ENCODE measurements at regions not wholly inside any gene's neighbourhood (a gene's known extent, or its start where the extent isn't known, plus 50 kb on each side); places are given as distances from the start of the nearest gene placed in this dataset.
A peak's percentile ranks its signal among the peaks of the same experiment; 100 is the strongest.

DNA sequence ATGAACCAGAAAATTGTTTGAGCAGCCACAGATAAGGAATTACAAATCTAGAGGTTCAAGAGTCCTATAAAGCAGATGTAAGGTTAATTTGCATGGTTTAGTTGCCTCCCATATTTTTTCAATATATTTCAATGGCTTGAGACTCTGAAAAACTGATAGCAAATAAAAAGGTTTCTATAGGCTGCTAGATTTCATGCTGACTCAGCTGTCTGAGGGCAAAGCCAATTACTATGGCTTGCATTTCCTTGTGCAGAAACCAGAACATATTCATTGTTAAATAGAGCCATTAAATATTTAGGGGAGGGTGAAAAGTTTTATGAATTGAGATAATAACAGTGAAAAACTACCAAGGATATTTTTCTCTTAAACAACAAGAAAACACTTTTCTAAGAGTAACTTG lies 278.1 kb upstream of the CADM2 start:
- DNase-seq, result no peak

DNA sequence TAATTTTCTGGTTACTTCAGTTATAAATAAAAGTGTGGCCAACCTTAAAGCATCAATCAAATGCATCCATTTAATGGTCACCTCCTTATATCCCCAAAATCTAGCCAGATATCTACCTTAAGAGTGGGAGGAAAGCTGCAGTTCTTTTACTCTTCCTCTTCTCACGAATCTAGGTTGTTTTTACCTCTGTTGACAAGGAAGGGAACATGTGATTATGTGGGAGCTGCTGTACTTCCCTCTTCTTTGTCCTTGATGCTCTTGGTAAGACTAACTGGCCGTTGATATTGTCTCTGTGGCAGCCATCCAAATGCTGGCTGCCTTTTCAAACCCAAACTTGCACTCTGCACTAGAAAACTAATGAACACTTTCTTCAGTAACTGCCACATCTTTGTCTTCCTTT lies 275.3 kb upstream of the CADM2 start:
- DNase-seq, result no peak

DNA sequence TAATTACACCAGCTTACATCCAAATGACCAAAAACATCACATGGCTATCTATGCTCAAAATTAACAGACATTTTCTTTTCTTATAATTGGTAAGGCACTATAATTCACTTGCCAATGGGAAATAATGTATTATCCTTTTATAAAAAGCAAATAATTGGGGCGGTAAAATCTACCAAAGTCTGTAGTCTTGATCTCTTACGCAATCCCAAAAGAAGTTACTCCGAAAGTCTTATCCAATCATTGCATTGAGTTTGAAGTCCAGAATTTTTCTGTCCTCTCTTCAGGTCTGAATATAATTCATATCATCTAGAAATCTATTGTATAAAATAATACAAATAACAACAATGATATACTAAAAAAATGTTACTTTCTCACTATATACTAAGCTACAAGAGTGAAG lies 273.3 kb upstream of the CADM2 start:
- no peak for DNase-seq

DNA sequence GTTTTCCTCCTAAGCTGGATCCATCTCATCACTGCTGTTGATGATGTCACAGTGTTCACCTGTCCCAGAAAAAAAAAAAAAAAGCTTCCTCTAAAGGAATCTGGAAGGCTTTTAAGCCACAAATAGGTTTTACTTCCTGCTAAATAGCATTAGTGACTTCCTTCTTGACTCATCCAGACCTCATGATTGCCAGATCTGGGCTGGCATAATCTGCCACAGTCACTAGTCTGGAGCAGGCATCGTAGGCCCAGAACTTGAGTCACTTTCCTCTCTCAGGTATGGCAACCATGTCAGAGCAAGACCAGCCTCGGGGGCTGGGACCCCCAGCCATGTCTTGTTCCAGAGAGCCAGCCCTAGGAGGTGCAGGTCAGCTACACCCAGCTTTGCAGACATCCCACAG lies 266.5 kb upstream of the CADM2 start:
- DNase-seq, result peak; percentile 3 to 7

DNA sequence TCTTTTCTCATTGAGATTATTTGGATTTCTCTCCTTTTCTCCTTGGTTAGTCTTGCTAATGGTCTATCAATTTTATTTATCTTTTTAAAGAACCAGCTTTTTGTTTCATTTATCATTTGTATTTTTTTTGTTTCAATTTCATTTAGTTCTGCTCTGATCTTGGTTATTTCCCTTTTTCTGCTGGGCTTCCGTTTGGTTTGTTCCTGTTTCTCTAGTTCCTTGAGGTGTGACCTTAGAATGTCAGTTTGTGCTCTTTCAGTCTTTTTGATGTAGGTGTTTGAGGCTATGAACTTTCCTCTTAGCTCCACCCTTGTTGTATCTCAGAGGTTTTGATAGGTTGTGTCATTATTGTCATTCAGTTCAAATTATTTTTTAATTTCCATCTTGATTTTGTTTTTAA lies 248.5 kb upstream of the CADM2 start:
- DNase-seq, result peak; percentile 41 to 51

DNA sequence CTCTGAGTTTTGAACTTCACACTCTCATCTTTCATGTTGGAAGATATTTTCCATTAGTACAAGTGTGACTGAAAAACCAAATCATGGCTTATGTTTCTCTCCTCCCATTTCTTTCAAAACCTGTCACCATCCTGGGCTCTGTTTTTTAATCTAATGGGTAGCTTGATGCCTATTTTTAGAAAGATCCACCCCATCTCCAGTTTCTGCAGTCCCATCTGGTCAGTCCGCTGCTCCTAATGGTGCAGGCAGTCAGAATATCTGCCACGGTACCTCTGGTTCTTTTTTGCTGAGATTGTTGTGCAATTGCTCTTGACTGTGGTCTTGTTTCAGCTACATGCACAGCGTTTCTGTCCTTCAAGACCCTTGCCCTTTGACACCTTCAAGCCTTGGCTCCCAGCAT lies 240.9 kb upstream of the CADM2 start:
- DNase-seq, result no peak

DNA sequence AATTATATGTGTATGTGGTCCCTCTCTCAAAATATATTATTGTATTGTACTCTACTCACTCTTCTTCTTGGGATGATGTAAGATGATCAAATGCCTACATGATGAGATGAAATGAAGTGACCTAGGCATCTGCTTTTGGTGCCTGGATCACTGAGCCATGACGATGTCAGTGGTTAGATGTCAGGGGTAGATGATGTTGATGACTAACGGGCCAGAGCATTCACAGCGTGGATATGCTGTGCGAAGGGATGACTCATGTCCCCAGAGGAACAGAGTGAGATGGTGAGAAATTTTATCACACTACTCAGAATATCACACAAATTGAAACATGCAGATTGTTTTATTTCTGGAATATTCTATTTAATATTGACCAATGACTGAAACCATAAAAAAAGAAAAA lies 233.9 kb upstream of the CADM2 start:
- peak in 1 of 2 donors; percentile 5 for DNase-seq

DNA sequence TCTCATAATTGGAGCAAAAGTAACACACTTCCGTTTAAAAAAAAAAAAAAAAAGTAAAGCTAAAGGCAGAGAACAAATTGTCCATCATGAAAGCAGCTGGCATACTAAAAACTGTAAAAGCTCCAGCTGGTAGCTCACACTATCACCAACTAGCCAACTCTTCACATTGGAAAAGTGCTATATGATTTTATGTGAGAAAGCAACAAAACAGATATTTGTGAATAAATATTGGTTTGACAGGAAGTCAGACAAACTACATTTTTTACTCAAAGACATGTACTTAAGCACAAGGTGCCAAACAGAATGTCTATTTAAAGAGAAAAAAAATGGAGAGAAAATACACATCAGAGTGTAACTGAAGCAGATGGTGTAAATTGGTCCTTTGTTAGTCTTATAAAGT lies 231.2 kb upstream of the CADM2 start:
- no peak for DNase-seq

DNA sequence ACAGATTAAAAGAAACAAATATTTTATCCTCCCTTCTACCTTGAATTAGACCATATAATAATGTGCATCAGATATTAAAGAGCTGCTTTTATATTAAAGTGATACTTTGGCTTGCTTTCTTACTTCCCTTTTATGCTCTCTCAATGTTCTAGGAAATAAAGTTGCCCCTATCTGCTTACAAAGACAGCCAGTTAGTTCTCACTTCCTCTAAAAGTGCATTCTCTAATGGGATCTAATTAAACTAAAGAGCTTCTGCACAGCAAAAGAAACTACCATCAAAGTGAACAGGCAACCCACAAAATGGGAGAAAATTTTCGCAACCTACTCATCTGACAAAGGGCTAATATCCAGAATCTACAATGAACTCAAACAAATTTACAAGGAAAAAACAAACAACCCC lies 224.1 kb upstream of the CADM2 start:
- peak in 1 of 2 donors; percentile 18 for DNase-seq

DNA sequence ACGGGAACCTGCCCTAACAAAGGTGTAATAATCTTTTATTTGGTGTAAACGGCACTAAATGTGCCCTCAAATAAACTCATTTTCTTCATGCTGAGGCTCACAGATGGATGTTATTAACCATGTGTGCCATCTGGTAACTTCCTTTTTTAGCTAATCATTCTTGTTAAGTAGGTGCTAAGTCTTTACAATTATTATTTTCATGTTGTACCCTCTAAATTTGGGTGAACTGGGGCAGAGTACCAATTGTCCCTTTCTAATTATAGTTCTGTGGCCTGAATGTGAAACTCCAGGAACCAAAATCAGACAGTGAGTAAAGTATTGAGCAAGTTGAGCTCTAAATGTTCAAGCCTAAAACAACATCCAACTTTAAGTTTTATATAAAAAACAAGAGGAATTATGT lies 220.7 kb upstream of the CADM2 start:
- DNase-seq, result no peak

DNA sequence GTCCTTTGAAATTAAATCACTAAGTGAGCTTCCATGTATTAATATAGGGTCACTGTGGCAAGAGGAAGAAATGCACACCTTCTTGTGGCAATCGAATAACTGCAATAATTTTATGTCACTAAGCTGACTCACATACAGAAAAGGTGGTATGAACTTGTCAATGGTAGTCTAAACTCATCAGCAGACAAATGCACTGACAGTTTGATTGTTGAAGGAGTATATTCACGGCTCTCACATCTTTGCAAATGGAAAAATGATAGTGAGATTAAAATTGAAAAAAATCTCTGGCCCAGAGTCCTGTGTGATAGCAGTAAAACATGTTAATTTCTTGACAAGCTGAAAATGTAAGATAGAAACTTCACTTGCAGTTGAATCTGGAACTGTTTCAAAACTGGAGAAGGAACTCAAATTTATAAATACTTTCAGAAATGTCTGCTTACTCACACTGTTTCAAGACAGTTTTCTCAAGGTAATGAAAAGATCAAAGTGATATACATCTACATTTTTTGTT lies 215.8 kb upstream of the CADM2 start:
- DNase-seq, result no peak

DNA sequence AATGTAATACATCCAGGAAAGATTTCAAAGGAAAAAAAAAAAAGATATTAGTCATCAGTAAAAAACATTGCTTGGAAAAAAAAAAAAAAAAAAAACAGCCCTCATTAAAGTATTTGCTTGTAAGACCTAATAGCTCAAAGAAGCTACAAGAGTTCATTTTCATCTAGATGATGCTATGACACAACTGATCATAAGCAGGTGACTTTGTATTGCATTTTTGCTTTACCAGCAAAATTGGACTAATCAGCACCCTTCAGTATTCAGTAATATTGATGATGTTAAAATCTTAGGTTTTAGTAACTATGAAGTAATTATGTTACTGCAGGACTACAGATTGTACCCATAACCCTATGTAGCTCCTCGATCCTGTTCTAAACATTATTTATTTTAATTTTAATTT lies 214.7 kb upstream of the CADM2 start:
- no peak for DNase-seq

DNA sequence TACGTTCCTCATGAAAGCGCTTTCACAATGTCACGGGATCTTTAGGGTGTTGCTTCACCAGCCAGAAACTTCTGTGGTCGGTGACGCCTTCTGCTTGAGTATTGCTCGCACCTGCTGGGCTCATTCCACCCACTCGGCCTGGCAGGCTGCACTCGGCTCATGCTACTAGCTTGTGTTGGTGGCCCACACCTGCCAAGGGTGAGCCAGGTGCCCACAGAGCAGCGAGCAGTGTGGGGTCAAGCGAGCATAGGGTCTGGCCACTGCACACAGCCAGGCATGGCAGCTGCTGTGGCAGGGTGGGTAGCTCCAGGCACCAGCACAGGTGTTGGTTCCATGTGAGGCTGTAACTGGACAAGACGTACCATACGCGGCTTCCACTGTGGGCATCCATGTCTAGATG lies 202.9 kb upstream of the CADM2 start:
- DNase-seq, result no peak

DNA sequence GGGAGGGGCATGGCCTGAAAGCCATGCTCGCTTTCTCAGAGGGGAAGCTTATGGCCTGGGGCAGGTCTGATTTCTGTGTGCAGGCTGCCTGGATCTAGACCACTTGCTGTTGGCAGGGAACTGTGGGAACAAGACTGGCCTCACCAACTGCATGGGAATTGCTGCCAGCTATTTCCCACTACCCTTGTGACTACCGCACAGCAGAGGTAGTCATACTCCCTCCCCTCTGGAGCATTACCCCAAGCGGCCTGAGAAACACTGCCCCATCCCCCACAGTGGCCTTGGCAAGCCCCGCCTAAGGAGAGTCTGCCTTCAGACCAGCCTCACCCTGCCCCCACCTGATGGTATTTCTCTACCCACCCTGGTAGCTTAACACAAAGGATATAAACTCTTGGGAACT lies 199.4 kb upstream of the CADM2 start:
- DNase-seq, result no peak

DNA sequence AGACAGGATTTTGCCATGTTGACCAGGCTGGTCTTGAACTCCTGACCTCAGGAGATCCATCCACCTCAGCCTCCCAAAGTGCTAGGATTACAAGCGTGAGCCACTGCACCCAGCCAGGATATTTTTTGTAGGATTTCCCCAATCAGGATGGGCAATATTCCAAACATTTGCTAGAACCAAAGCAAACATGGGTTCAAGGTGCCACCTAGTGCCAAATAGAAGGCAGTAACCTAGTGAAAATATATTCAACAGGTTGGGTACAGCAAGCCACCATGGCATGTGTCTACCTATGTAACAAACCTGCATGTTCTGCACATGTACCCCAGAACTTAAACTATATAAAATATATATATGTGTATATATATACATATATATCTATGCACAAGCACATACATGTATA lies 185.9 kb upstream of the CADM2 start:
- no peak for DNase-seq

DNA sequence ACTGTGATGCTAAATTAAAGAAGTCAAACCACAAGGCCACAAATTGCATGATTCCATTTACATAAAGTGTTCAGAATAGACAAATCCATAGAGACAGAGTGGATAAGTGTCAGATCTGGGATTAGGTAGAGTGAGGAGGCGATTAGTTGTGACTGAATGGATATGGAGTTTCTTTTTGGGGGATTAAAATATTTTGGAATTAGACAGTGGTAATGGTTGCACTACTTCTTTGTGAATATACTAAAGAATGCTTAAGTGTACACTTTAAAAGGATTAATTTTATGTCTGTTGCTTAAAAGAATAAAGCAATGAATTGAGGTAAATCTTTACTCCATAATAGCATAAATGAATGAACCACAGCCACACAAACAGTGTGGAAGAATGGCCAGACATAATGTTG lies 175.5 kb upstream of the CADM2 start:
- no peak for DNase-seq

DNA sequence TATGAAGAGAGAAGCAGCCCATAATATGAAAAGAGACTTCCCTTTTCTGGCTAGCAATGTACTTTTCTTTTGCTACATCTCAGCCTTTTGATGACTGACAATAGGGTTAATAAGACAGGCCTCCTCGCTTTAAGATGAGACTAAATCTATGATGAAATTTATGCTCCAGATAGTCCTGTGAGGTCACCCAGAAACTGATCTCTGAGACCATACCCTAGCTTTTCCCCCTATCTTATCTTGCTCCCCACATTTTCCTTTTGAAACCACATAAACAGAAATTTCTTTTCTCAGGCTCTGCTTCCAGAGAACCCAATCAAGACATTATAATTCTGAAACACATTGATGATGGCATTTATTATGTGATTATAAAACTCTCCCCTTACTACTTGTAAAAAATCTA lies 168.8 kb upstream of the CADM2 start:
- no peak for DNase-seq

DNA sequence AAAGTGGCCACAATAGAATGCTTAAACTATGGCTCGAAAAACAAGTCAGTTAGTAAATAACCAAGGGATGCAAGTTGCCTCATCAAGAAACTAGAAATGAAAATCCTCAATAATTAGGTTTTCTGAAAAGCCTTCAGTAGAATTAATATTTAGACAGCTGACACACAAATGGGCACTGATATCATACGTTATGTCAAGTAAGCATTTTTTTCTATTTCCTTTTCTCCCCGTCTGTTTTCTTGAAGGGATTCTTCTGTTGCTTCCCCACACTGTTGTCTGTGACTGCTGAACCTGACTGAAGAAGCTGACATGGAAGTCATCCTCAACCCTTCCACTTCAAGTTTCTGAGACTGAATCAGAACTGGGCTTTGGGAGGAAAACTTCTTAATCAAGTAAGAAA lies 151.8 kb upstream of the CADM2 start:
- DNase-seq, result no peak

DNA sequence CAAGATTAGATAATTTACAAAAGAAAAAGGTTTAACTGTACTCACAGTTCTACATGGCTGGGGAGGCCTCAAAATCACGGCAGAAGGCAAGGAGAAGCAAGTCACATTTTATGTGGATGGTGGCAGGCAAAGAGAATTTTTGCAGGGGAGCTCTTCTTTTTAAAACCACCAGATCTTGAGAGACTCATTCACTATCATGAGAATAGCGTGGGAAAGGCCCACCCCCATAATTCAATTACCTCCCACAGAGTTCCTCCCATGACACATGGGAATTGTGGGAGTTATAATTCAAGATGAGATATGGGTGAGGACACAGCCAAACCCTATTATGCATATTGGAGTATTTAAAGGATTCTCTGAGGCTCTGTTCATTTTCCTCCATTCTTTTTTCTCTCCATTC lies 138.7 kb upstream of the CADM2 start:
- DNase-seq, result no peak

DNA sequence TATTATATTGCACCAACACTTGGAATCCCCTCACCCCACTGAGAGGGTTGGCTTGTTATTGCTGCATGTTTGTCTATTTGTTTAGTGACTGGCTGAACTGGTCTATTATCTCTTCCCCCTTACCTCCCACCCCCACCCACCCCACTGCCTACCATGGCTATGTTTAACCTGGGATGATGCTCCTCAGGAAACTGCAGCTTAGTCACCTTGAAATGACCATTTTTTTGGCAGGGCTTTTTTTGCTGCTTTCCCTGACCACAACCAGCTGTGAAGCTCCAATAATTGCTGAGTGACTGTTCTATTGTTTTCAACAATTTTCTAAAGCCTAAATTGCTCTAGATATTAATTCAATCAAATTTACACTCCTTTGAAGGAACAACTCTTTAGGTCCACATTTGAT lies 137.9 kb upstream of the CADM2 start:
- no peak for DNase-seq

DNA sequence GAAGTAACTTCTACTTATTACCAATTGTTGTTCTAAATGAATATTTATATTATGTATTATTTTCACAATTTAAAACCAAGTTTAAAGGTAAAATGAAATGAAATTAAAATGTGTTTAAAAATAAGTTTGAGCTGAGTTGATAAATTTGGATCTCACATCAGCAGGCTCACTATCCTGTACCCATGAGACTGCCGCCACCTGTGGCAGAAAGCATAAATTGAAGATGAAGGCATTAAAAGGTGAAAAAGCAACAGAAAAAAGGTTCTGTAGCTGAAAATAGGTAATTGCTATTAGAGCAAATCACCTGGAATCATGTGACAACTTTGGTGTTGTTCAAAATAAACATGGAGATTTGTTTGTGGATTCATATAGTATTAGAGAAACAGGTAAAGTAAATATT lies 133.0 kb upstream of the CADM2 start:
- DNase-seq, result no peak

DNA sequence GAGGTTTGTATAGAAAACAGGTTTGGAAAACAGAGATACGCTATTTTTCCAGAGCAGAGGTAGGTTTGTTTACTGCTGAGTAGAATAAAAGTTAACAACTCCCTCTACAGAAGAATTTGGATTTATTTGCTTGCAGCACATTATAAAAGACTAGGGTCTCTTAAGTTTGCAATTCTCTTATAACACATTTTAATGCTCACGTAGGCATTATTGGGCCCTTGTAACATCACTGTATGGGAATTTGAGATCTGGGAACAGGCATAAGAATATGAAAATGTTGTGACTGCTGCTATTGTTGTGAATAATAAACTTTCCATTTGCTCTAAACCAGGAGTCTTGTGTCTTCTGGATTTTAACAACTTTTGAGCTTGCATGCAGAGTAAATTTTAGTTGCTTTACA lies 128.3 kb upstream of the CADM2 start:
- DNase-seq, result no peak

DNA sequence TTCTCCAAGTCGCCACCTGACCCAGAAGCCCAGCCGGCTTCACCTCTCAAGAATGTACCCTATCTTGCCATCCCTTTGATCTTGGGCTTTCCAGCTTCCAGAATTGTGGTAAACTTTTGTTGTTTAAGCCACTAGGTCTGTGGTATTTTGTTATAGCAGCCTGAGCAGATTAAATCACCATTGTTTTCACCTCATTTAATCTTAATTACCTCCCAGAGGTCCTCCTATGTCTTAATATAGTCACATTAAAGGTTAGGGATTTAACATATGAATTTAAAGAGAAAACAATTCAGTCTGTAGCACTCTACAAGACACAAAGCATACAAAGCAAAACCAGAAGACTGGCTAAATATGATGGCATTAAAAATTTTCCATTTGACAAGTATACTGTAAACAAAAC lies 123.4 kb upstream of the CADM2 start:
- no peak for DNase-seq

DNA sequence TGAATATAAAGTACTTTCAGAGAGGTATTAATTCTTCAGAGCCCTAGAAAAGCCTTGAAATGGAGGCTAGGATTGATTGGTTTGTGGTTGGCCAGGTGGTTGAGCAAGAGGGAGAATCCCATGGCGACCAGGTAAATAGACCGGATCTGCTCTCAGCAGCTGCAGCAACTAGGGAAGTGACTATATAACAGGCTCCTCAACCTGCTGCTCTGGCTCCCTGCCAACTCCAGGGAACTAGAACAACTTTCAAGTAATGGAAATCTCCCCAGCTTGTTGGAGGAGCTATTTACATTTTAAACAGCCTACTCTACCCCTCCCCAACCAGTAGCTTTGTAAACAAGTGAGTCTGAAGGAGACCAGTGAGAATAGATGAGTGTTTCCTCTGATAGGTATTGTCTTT lies 121.8 kb upstream of the CADM2 start:
- DNase-seq, result no peak

DNA sequence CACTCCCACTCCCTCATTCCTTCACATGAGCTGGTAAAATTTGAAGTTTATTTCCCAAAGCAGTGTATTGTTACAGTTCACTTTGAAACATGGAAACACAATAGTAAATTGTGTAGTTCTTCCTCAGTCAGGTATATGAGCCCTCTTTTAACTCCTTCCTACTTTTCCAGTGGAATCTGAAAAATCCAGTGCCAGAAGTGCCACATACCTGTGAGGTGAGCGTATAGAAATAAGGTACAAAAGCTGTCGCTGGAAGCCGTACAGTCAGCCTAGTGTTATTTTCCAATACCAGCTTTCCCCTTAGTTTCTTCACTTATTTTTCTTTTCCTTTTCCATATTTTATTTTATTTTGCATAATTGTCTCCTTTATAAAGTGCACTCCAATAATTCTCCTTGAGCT lies 81.7 kb upstream of the CADM2 start:
- DNase-seq, result no peak

DNA sequence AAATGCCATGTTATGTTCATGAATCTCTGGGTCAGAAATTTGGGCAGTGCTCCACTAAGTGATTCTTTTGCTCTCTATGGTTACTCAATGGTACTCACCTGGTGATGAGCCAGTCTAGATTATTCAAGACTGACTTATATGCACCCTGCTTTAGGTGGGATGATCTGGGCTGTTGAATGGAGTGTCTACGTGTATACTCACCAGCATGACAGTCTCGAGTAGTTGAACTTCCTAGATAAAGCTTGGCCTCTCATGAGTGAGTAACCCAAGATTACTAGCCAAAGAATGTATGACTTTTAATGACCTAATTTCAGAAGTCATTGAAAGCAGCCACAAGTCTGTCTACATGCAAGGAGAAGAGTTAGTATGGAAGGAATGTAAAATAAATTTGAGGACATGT lies 77.5 kb upstream of the CADM2 start:
- DNase-seq, result no peak

All from inflammatory macrophage (primary cell).